ENCODE measurements at regions not wholly inside any gene's neighbourhood (a gene's known extent, or its start where the extent isn't known, plus 50 kb on each side); places are given as distances from the start of the nearest gene placed in this dataset.

DNA sequence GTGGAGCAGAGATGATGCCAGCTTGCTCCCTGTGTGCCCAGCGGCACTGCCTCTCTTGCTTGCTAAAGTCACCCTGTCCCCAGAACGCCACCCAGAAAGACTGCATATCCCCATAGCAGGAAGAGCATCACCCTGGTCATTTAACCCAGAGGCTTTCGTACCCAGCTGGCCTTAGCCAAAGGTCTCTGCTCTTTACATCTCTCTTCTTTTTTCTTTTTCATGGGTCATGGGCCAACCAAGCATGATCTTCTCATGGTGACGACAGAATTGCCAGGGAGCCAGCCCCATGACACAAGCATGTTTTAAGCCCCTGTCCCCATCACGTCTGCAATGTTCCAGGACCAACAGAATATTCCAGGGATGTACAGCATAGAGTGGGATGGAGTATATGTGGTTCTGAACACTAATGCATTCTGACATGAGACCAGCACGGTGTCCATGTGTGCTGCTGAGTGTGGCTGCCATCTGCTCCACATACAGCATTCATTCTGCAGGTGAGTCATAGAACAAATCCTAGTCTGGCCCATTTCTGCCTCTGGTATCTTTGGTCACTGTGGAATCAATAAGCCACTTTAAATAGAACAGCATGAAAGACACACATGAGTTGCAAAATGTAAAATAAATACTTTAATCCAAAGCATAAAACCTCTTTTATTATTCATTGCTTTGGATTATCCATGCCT lies 203.0 kb downstream of the MED10 start:
- H3K27ac ChIP-seq (ENCODE audit: low read depth, low read length, poor library complexity, severe bottlenecking) = peak overlapping the region; percentile 73
- H3F3A ChIP-seq (ENCODE audit: insufficient read depth, low read length) = no peaks in the 10 kb centered on the region
- no peaks in the 10 kb centered on the region for H3K9me2 ChIP-seq (ENCODE audit: low read depth, low read length)
- no peaks in the 10 kb centered on the region for H3K79me2 ChIP-seq (ENCODE audit: insufficient read depth, low read length)
- no peak overlapping the region for H3K9ac ChIP-seq (ENCODE audit: low read length)
- H3K36me3 ChIP-seq (ENCODE audit: insufficient read depth, low read length) = no peaks in the 10 kb centered on the region
- H3K4me3 ChIP-seq (ENCODE audit: low read depth, low read length, poor library complexity, severe bottlenecking) = no peak overlapping the region
- TF ChIP-seq EZH2 (IDR thresholded peaks at IDR 0.05; ENCODE audit: borderline replicate concordance, low read length) = no peak
- TF ChIP-seq, protein P1, sequence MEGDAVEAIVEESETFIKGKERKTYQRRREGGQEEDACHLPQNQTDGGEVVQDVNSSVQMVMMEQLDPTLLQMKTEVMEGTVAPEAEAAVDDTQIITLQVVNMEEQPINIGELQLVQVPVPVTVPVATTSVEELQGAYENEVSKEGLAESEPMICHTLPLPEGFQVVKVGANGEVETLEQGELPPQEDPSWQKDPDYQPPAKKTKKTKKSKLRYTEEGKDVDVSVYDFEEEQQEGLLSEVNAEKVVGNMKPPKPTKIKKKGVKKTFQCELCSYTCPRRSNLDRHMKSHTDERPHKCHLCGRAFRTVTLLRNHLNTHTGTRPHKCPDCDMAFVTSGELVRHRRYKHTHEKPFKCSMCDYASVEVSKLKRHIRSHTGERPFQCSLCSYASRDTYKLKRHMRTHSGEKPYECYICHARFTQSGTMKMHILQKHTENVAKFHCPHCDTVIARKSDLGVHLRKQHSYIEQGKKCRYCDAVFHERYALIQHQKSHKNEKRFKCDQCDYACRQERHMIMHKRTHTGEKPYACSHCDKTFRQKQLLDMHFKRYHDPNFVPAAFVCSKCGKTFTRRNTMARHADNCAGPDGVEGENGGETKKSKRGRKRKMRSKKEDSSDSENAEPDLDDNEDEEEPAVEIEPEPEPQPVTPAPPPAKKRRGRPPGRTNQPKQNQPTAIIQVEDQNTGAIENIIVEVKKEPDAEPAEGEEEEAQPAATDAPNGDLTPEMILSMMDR (IDR thresholded peaks at IDR 0.05; ENCODE audit: low read length) = no peak
- no peaks in the 10 kb centered on the region for H3K27me3 ChIP-seq (ENCODE audit: insufficient read depth, low read length)
- H3K9me3 ChIP-seq (ENCODE audit: low read length) = no peaks in the 10 kb centered on the region
- H3K4me1 ChIP-seq (ENCODE audit: insufficient read depth, low read length, severe bottlenecking) = peaks cover 33% of the 10 kb centered on the region
- no peak overlapping the region; the same call in 1 of the 2 replicates for H3K4me2 ChIP-seq (ENCODE audit: low read length)
- H2AFZ ChIP-seq (ENCODE audit: low read length) = peak overlapping the region; percentile 26; the same call in 1 of the 2 replicates
- no peaks in the 10 kb centered on the region for H4K20me1 ChIP-seq (ENCODE audit: insufficient read depth, low read length)

DNA sequence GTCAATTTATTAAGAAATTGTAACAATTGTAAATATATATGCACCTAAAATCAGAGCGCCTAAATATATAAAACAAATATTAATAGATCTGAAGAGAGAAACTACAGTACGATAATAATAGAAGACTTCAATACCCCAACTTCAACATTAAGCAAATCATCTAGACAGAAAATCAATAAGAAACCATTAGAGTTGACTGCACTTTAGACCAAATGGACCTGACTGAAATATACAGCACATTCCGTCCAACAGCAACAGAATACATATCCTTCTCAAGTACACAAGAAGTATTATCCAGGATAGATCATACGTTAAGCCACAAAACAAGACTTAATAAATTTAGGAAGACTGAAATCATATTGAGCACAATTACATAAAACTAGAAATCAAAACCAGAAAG lies 208.7 kb downstream of the MED10 start:
- Histone ChIP-seq H3K9me3 (ENCODE audit: low read length) (no peaks in the 10 kb centered on the region), H3K9ac (ENCODE audit: low read length) (no peak overlapping the region)

DNA sequence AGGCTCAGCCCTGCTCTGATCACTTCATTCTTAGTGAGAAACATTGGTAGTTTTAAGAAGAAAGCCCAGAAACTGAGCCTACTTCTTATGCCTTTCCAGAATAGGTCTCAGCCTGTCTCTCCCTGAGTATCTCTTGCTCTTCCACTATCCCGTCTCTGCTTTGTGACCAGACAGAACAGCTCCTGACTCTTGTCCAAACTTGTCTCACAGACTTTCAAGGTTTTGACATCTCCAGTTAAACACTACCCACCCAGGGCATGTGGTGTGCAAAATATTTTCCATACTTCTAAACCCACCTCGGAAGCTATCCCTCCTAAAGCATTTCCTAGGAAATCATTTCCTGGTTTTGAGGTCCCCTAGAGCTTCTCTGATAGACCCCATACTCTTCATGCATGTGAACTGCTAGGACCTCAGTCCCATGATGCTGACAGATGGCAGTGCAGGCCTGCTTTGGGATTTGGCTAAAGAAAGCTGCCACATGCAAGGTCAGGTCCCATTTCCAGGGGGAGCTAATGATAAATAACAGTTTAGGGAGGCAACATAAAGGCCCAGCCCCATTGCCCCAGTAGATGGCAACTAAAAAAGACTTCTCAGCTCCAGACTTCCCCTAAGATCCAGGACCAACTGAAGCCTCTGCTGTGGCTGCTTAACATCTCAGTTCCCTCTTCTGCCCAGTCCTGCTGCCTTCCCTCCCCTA lies 211.5 kb downstream of the MED10 start:
- TF ChIP-seq, protein P1 (IDR thresholded peaks at IDR 0.05; ENCODE audit: low read length) = peak; percentile 81
- no peak for TF ChIP-seq EZH2 (IDR thresholded peaks at IDR 0.05; ENCODE audit: borderline replicate concordance, low read length)
- Histone ChIP-seq H3K79me2 (ENCODE audit: insufficient read depth, low read length) (no peaks in the 10 kb centered on the region), H3K9ac (ENCODE audit: low read length) (no peak overlapping the region), H3K4me1 (ENCODE audit: insufficient read depth, low read length, severe bottlenecking) (no peaks in the 10 kb centered on the region), H2AFZ (ENCODE audit: low read length) (no peak overlapping the region), H3K9me2 (ENCODE audit: low read depth, low read length) (no peaks in the 10 kb centered on the region), H4K20me1 (ENCODE audit: insufficient read depth, low read length) (no peaks in the 10 kb centered on the region), H3K36me3 (ENCODE audit: insufficient read depth, low read length) (no peaks in the 10 kb centered on the region), H3K9me3 (ENCODE audit: low read length) (no peaks in the 10 kb centered on the region), H3K27me3 (ENCODE audit: insufficient read depth, low read length) (no peaks in the 10 kb centered on the region), H3K4me2 (ENCODE audit: low read length) (no peak overlapping the region), H3K4me3 (ENCODE audit: low read depth, low read length, poor library complexity, severe bottlenecking) (no peak overlapping the region), H3F3A (ENCODE audit: insufficient read depth, low read length) (no peaks in the 10 kb centered on the region), H3K27ac (ENCODE audit: low read depth, low read length, poor library complexity, severe bottlenecking) (no peak overlapping the region)

More for the DNA sequence above, 208.7 kb downstream of the MED10 start:
- Histone ChIP-seq H3K9me2 (ENCODE audit: low read depth, low read length) (no peaks in the 10 kb centered on the region), H3K27ac (ENCODE audit: low read depth, low read length, poor library complexity, severe bottlenecking) (no peak overlapping the region), H4K20me1 (ENCODE audit: insufficient read depth, low read length) (no peaks in the 10 kb centered on the region), H3K4me3 (ENCODE audit: low read depth, low read length, poor library complexity, severe bottlenecking) (no peak overlapping the region), H3K79me2 (ENCODE audit: insufficient read depth, low read length) (no peaks in the 10 kb centered on the region), H3F3A (ENCODE audit: insufficient read depth, low read length) (no peaks in the 10 kb centered on the region), H3K27me3 (ENCODE audit: insufficient read depth, low read length) (no peaks in the 10 kb centered on the region), H3K4me1 (ENCODE audit: insufficient read depth, low read length, severe bottlenecking) (no peaks in the 10 kb centered on the region), H2AFZ (ENCODE audit: low read length) (no peak overlapping the region), H3K36me3 (ENCODE audit: insufficient read depth, low read length) (no peaks in the 10 kb centered on the region), H3K4me2 (ENCODE audit: low read length) (no peak overlapping the region)
- TF ChIP-seq, protein P1 (IDR thresholded peaks at IDR 0.05; ENCODE audit: low read length) = no peak
- TF ChIP-seq EZH2 (IDR thresholded peaks at IDR 0.05; ENCODE audit: borderline replicate concordance, low read length) = no peak
